ENCODE measurements at regions not wholly inside any gene's neighbourhood (a gene's known extent, or its start where the extent isn't known, plus 50 kb on each side); places are given as distances from the start of the nearest gene placed in this dataset.

DNA sequence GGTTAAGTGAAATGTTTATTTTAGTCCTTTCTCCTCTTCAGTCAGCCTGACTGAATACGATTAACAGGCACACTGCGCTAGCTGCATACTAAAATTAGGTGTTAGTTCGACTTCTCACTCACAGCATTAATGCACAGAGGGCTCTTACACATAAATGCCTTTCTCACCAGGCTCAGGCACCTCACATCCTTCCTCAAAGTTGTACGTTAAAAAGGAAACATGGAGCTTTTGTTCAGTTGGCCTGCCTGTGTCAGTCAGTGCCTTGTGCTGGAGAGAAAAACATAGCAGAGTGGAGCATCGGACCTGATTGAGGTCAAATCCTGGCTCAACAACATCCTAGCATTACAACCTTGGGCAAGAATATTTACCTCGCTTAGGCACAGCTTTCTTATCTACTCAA, 236.0 kb upstream of the ZNF462 start:
- no peak for DNase-seq (ENCODE audit: low read depth, low spot score)
- no peak overlapping the region for H3K4me3 ChIP-seq (ENCODE audit: low read depth, low read length)
- in situ Hi-C loops (cut with HindIII; ENCODE audit: low sequenced_read_pairs), result no loop called here
- TF ChIP-seq, protein P1, sequence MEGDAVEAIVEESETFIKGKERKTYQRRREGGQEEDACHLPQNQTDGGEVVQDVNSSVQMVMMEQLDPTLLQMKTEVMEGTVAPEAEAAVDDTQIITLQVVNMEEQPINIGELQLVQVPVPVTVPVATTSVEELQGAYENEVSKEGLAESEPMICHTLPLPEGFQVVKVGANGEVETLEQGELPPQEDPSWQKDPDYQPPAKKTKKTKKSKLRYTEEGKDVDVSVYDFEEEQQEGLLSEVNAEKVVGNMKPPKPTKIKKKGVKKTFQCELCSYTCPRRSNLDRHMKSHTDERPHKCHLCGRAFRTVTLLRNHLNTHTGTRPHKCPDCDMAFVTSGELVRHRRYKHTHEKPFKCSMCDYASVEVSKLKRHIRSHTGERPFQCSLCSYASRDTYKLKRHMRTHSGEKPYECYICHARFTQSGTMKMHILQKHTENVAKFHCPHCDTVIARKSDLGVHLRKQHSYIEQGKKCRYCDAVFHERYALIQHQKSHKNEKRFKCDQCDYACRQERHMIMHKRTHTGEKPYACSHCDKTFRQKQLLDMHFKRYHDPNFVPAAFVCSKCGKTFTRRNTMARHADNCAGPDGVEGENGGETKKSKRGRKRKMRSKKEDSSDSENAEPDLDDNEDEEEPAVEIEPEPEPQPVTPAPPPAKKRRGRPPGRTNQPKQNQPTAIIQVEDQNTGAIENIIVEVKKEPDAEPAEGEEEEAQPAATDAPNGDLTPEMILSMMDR (IDR thresholded peaks at IDR 0.05; ENCODE audit: low read depth, low read length), result no peak

DNA sequence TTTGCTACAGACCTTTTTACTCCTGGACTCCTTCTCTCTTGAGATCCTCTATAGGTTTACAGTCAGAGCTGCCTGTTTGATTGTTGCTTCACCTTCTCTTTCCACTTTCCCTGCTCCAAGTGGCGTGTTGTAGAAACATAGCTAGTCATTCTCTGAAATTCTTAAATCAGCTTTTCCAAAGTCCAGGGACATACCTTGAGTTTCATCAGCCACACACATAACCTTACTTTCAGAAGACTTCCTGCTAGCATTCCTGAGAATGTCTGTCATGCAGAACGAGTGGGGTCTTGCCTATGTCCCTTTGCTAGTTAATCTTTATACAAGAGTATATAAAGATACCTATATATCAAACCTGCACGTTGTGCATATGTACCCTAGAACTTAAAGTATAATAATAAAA, 230.3 kb upstream of the ZNF462 start:
- DNase-seq (ENCODE audit: low read depth, low spot score), result no peak
- no peak overlapping the region for H3K4me3 ChIP-seq (ENCODE audit: low read depth, low read length)
- TF ChIP-seq, protein P1 (IDR thresholded peaks at IDR 0.05; ENCODE audit: low read depth, low read length), result no peak
- in situ Hi-C loops (cut with HindIII; ENCODE audit: low sequenced_read_pairs), result no loop called here

DNA sequence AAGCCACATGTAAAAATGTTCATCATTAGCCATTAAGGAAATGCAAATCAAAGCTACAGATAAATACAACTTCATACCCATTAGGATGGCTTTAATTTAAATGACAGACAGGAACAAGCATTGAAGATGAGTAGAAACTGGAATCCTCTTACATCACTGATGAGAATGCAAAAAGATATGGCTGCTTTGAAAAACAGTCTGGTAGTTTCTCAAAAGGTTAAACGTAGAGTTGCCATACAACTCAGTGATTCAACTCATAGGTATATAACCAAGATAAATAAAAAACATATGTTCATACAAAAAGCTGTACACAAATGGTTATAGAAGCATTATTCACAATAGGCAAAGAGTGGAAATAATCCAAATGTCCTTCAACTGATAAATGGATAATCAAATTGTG, 228.8 kb upstream of the ZNF462 start:
- no peak overlapping the region for H3K4me3 ChIP-seq (ENCODE audit: low read depth, low read length)
- in situ Hi-C loops (cut with HindIII; ENCODE audit: low sequenced_read_pairs), result no loop called here
- no peak for DNase-seq (ENCODE audit: low read depth, low spot score)
- TF ChIP-seq, protein P1 (IDR thresholded peaks at IDR 0.05; ENCODE audit: low read depth, low read length), result no peak

DNA sequence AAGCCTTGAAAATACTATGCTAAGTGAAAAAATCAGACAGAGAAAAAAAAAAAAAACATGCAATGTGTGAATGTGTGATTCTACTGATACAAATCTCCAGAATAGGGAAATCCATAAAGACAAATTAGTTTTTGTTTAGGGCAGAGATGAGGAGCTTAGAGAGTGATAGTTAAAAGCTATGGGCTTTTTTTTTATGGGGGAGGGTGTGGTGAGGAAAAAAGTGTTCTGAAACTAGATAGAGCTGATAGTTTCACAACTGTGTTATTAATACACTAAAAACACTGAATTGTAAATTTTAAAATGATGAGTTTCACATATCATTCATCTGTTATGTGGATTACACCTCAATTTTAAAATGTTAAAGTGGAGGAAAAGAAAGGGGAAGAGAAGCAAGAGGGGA, 228.3 kb upstream of the ZNF462 start:
- in situ Hi-C loops (cut with HindIII; ENCODE audit: low sequenced_read_pairs), result no loop called here
- DNase-seq (ENCODE audit: low read depth, low spot score), result no peak
- H3K4me3 ChIP-seq (ENCODE audit: low read depth, low read length), result no peak overlapping the region
- TF ChIP-seq, protein P1 (IDR thresholded peaks at IDR 0.05; ENCODE audit: low read depth, low read length), result no peak

DNA sequence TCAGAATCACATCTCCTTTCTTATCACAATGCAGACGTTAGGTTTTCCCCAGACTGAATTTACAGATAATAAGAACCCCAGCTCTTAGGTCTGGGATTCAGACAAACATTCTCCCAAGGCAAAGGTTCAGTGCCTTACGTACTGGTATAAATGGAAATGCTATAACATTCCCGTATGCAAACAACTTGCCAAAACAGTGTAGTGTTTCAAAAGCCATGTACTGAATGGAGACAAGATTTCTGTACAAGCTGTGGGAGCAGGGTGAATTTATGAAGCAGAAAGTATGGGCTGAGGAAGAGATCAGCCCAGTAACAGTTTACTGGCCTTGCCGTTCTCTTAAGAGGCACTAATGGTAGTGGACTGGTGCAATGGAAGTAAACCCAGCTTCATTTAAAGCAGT, 225.5 kb upstream of the ZNF462 start:
- in situ Hi-C loops (cut with HindIII; ENCODE audit: low sequenced_read_pairs), result no loop called here
- H3K4me3 ChIP-seq (ENCODE audit: low read depth, low read length), result no peak overlapping the region
- no peak for DNase-seq (ENCODE audit: low read depth, low spot score)
- TF ChIP-seq, protein P1 (IDR thresholded peaks at IDR 0.05; ENCODE audit: low read depth, low read length), result no peak

DNA sequence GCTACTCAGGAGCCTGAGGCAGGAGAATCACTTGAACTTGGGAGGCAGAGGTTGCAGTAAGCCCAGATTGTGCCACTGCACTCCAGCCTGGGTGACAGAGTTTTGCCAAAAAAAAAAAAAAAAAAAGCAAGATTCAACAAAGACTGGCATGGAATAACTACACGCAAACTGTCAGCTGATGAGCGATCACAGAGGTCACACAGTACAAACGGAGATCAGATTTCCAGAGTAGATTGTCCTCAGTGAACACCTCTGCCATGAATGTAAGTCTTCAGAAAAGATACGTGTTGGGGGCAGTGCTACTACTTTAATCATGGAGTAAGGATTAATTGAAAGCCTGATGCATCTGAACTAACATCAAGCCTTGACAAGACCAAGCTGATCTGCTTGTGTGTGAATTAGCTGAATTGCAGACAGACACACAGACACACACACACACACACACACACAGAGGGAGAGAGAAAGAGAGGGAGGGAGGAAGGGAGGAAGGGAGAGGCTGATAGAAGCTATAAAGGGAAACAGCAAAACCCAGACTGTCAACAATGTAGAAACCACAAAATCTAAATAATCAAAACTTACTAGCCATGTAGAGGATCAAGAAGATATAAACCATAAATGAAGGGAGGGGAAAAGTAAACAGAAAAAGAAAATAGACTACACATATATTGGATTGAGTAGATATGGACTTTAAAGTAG, 222.9 kb upstream of the ZNF462 start:
- TF ChIP-seq, protein P1 (IDR thresholded peaks at IDR 0.05; ENCODE audit: low read depth, low read length), result no peak
- no peak overlapping the region for H3K4me3 ChIP-seq (ENCODE audit: low read depth, low read length)
- no peak for DNase-seq (ENCODE audit: low read depth, low spot score)
- in situ Hi-C loops (cut with HindIII; ENCODE audit: low sequenced_read_pairs), result no loop called here

All from astrocyte of the spinal cord (primary cell).